HCT116 (cell line): ENCODE measurements at regions not wholly inside any gene's neighbourhood (a gene's known extent, or its start where the extent isn't known, plus 50 kb on each side); places are given as distances from the start of the nearest gene placed in this dataset.

ENCODE experiments used
- ATAC-seq: fragments of 200-7000 bp; cut with Tn5 transposase; 2 replicates; pipeline ENCODE4 v1.9.1; 2020; ENCODE audit warnings: mild to moderate bottlenecking, moderate library complexity
- BruUV-seq: library from RNA; stranded (reverse); fragments of 400-500 nt; replicated peaks from 2 replicates; lab custom pipeline; 2021; lab: Mats Ljungman, UMichigan
- CTCF ChIA-PET: fragments of 300-600 bp; sonication (Branson Sonifier 250); formaldehyde crosslinking; loops from one replicate; lab custom pipeline; 2021; ENCODE audit warnings: antibody characterized with exemption; lab: Charles Lee
- POLR2A ChIA-PET: fragments of 300-600, 350-600 bp; sonication (Branson Sonifier 250); formaldehyde crosslinking; loops from one replicate; lab custom pipeline; 2021; ENCODE audit warnings: antibody characterized with exemption; lab: Charles Lee
- RAD21 ChIA-PET, 2 experiments: fragments of 300-600 bp; sonication (Branson Sonifier 250); formaldehyde crosslinking; loops; one replicate each; lab custom pipeline; 2023; ENCODE audit warnings: low total read pairs in 2 of 2; ENCODE audit not compliant: uncharacterized antibody in 2 of 2, unreplicated experiment in 2 of 2, low non-redundant PET in 1 of 2; lab: Charles Lee
- DNase-seq: peaks from one replicate; pipeline ENCODE4 v3.0.0-alpha.2; 2010; ENCODE audit warnings: low read depth, low spot score
- H2AFZ ChIP-seq: fragments of 200-600 bp; shearing (Covaris generic), sonication (generic); 2 replicates; pipeline ENCODE4 v1.6.1; 2017; ENCODE audit warnings: low read depth, mixed run types, mixed read lengths, antibody characterized with exemption, low read length; ENCODE audit not compliant: poor library complexity, severe bottlenecking
- H3K27ac ChIP-seq: 2 replicates; pipeline ENCODE4 v1.5.1; 2012; ENCODE audit warnings: low read depth, low read length
- H3K27me3 ChIP-seq: fragments of 200-600 bp; sonication (generic); 2 replicates; pipeline ENCODE4 v1.6.1; 2016; ENCODE audit warnings: mixed run types, low read length, mixed read lengths; ENCODE audit not compliant: insufficient read depth
- H3K36me3 ChIP-seq, 2 experiments: fragments of 200-500 bp in 1 of 2; fragments of 200-600 bp in 1 of 2; sonication (Bioruptor generic) in 1 of 2; sonication (generic) in 1 of 2; 2 replicates each; pipeline versions ENCODE4 v1.5.1 to v1.6.1; 2014 to 2016; ENCODE audit warnings: low read length in 2 of 2, inconsistent platforms in 1 of 2, mixed read lengths in 1 of 2, mixed run types in 1 of 2; ENCODE audit not compliant: insufficient read depth in 2 of 2, control insufficient read depth in 1 of 2
- H3K4me1 ChIP-seq, 2 experiments: fragments of 200-600 bp in 1 of 2; sonication (generic) in 1 of 2; 2 replicates each; pipeline versions ENCODE4 v1.5.1 to v1.6.1; 2012 to 2017; ENCODE audit warnings: low read length in 2 of 2, inconsistent platforms in 1 of 2, mild to moderate bottlenecking in 1 of 2, mixed read lengths in 1 of 2, mixed run types in 1 of 2, moderate library complexity in 1 of 2; ENCODE audit not compliant: insufficient read depth in 2 of 2, control insufficient read depth in 1 of 2
- H3K4me2 ChIP-seq: fragments of 200-600 bp; sonication (generic); 2 replicates; pipeline ENCODE4 v1.6.1; 2017; ENCODE audit warnings: mixed run types, low read length, mixed read lengths
- H3K4me3 ChIP-seq, 2 experiments: fragments of 200-600 bp in 1 of 2; sonication (generic) in 1 of 2; replicated peaks in 1 of 2; 2 replicates each; pipeline ENCODE4 v1.5.1; 2011 to 2016; ENCODE audit warnings: low read length in 2 of 2, control low read depth in 1 of 2, low read depth in 1 of 2, mild to moderate bottlenecking in 1 of 2, mixed read lengths in 1 of 2, mixed run types in 1 of 2
- H3K79me2 ChIP-seq: fragments of 200-600 bp; sonication (generic); 2 replicates; pipeline ENCODE4 v1.6.1; 2017; ENCODE audit warnings: mild to moderate bottlenecking, mixed run types, low read length, moderate library complexity, mixed read lengths; ENCODE audit not compliant: insufficient read depth
- H3K9ac ChIP-seq: fragments of 200-600 bp; sonication (generic); 2 replicates; pipeline ENCODE4 v1.6.1; 2016; ENCODE audit warnings: low read length, mixed read lengths
- H3K9me2 ChIP-seq: fragments of 200-600 bp; sonication (generic), shearing (Covaris generic); 2 replicates; pipeline ENCODE4 v1.6.1; 2017; ENCODE audit warnings: mixed run types, mild to moderate bottlenecking, moderate library complexity; ENCODE audit not compliant: insufficient read depth
- H3K9me3 ChIP-seq, 2 experiments: fragments of 200-500 bp in 1 of 2; fragments of 200-600 bp in 1 of 2; sonication (Bioruptor generic) in 1 of 2; sonication (generic) in 1 of 2; 2 replicates each; pipeline ENCODE4 v1.6.1; 2014 to 2017; ENCODE audit warnings: low read length in 2 of 2, mixed read lengths in 2 of 2, inconsistent platforms in 1 of 2, low read depth in 1 of 2, mild to moderate bottlenecking in 1 of 2, mixed run types in 1 of 2, moderate library complexity in 1 of 2; ENCODE audit not compliant: control insufficient read depth in 1 of 2, insufficient read depth in 1 of 2
- H4K20me1 ChIP-seq: fragments of 200-600 bp; sonication (generic), shearing (Covaris generic); 2 replicates; pipeline ENCODE4 v1.6.1; 2017; ENCODE audit warnings: mixed run types, mild to moderate bottlenecking, moderate library complexity; ENCODE audit not compliant: insufficient read depth
- ATF3 ChIP-seq: IDR thresholded peaks from 2 replicates; pipeline ENCODE4 v1.6.1; 2012
- CBX3 ChIP-seq: IDR thresholded peaks from 2 replicates; pipeline ENCODE4 v1.6.1; 2012; ENCODE audit warnings: low read depth
- CEBPB ChIP-seq: IDR thresholded peaks from 2 replicates; pipeline ENCODE4 v1.6.1; 2012; ENCODE audit warnings: low read depth
- EGR1 ChIP-seq: IDR thresholded peaks from 2 replicates; pipeline ENCODE4 v1.6.1; 2012; ENCODE audit warnings: low read depth
- ELF1 ChIP-seq: IDR thresholded peaks from 2 replicates; pipeline ENCODE4 v1.6.1; 2012; ENCODE audit warnings: low read depth, borderline replicate concordance
- EZH2phosphoT487 ChIP-seq: fragments of 200-600 bp; IDR thresholded peaks from 2 replicates; pipeline ENCODE4 v1.6.1; 2018; ENCODE audit warnings: antibody characterized with exemption, borderline replicate concordance
- FOSL1 ChIP-seq: IDR thresholded peaks from 2 replicates; pipeline ENCODE4 v1.6.1; 2012; ENCODE audit warnings: low read depth
- MAX ChIP-seq: IDR thresholded peaks from 2 replicates; pipeline ENCODE4 v1.6.1; 2012
- POLR2A ChIP-seq: IDR thresholded peaks from 2 replicates; pipeline ENCODE4 v1.7.0; 2011; ENCODE audit warnings: borderline replicate concordance; ENCODE audit not compliant: insufficient read depth, insufficient read length; ENCODE audit errors: extremely low read depth
- POLR2AphosphoS5 ChIP-seq: IDR thresholded peaks from 2 replicates; pipeline ENCODE4 v1.6.1; 2011; ENCODE audit warnings: mild to moderate bottlenecking, low read depth, low read length, moderate library complexity
- RAD21 ChIP-seq: IDR thresholded peaks from 2 replicates; pipeline ENCODE4 v1.6.1; 2012; ENCODE audit warnings: low read depth, mild to moderate bottlenecking
- SIN3A ChIP-seq: IDR thresholded peaks from 2 replicates; pipeline ENCODE4 v1.6.1; 2012; ENCODE audit warnings: low read depth
- SP1 ChIP-seq: IDR thresholded peaks from 2 replicates; pipeline ENCODE4 v1.6.1; 2012; ENCODE audit warnings: low read depth
- SRF ChIP-seq: IDR thresholded peaks from 2 replicates; pipeline ENCODE4 v1.6.1; 2012; ENCODE audit warnings: low read depth
- TCF7L2 ChIP-seq: IDR thresholded peaks from 2 replicates; pipeline ENCODE4 v1.7.0; 2011; ENCODE audit warnings: borderline replicate concordance, inconsistent platforms; ENCODE audit not compliant: insufficient read depth, insufficient read length; ENCODE audit errors: extremely low read depth
- YY1 ChIP-seq: IDR thresholded peaks from 2 replicates; pipeline ENCODE4 v1.6.1; 2011; ENCODE audit warnings: low read length, low read depth, moderate library complexity, mild to moderate bottlenecking; ENCODE audit not compliant: insufficient replicate concordance; ENCODE audit errors: extremely low read depth
- ZBTB33 ChIP-seq: IDR thresholded peaks from 2 replicates; pipeline ENCODE4 v1.6.1; 2011; ENCODE audit warnings: mild to moderate bottlenecking, low read length, moderate library complexity; ENCODE audit not compliant: insufficient replicate concordance; ENCODE audit errors: extremely low read depth
- ZNF274 ChIP-seq: fragments of 200-500 bp; sonication (Bioruptor generic); IDR thresholded peaks from 2 replicates; pipeline ENCODE4 v1.6.1; 2014; ENCODE audit warnings: mild to moderate bottlenecking, low read depth, low read length, inconsistent platforms
- intact Hi-C: fragments of 100-400 bp; cut with micrococcal nuclease; formaldehyde crosslinking; loops from 2 replicates; pipeline ENCODE4 v1.10.0; 2022

- no TSS peak for BruUV-seq
- ATAC-seq (no peak), DNase-seq (no peak)
- Histone ChIP-seq H3K4me3 (no peak overlapping the region), H4K20me1 (no peaks in the 10 kb centered on the region), H3K79me2 (no peaks in the 10 kb centered on the region), H3K9me2 (no peaks in the 10 kb centered on the region), H3K4me1 (no peaks in the 10 kb centered on the region), H3K27me3 (no peaks in the 10 kb centered on the region), H2AFZ (no peak overlapping the region), H3K9ac (no peak overlapping the region), H3K9me3 (no peaks in the 10 kb centered on the region), H3K36me3 (no peaks in the 10 kb centered on the region), H3K4me2 (no peak overlapping the region), H3K27ac (no peak overlapping the region)
- TF ChIP-seq POLR2A, result no peak
- TF ChIP-seq TCF7L2, result no peak
- TF ChIP-seq CEBPB, result no peak
- TF ChIP-seq SP1, result no peak
- TF ChIP-seq ATF3, result no peak
- no peak for TF ChIP-seq EZH2phosphoT487
- TF ChIP-seq ZBTB33, result no peak
- TF ChIP-seq YY1, result no peak
- no peak for TF ChIP-seq FOSL1
- no peak for TF ChIP-seq SIN3A
- TF ChIP-seq POLR2AphosphoS5, result no peak
- TF ChIP-seq CBX3, result no peak
- TF ChIP-seq SRF, result no peak
- no peak for TF ChIP-seq MAX
- no peak for TF ChIP-seq RAD21
- TF ChIP-seq EGR1, result no peak
- TF ChIP-seq ELF1, result no peak
- TF ChIP-seq ZNF274, result no peak
- ChIA-PET POLR2A (no interaction called here), CTCF (no interaction called here), RAD21 (no interaction called here)
- intact Hi-C loops, result no loop called here
Observed at GRCh38 chr21:14748662-14749061, 202.5 kb upstream of the SAMSN1 start.
